Aorta (tissue), 5 donors: ENCODE measurements at regions not wholly inside any gene's neighbourhood (a gene's known extent, or its start where the extent isn't known, plus 50 kb on each side); places are given as distances from the start of the nearest gene placed in this dataset.

Source experiments
- ATAC-seq: fragments of 200-7000 bp; cut with Tn5 transposase; one replicate; pipeline ENCODE4 v1.9.1; 2022; ENCODE audit warnings: moderate library complexity; ENCODE audit not compliant: low FRiP score
- DNase-seq, 2 donors: peaks; one replicate each; pipeline ENCODE4 v3.0.0-alpha.2; 2020
- H3K27ac ChIP-seq, 2 donors: one replicate each; pipeline ENCODE4 v1.5.1; 2013; ENCODE audit warnings: low read length in 2 of 2, mild to moderate bottlenecking in 2 of 2, moderate library complexity in 2 of 2, control low read depth in 1 of 2, inconsistent platforms in 1 of 2, low read depth in 1 of 2
- H3K27me3 ChIP-seq, 2 donors: one replicate each; pipeline ENCODE4 v1.6.1; 2013; ENCODE audit warnings: control low read depth in 1 of 2, low read length in 1 of 2, mild to moderate bottlenecking in 1 of 2, moderate library complexity in 1 of 2; ENCODE audit not compliant: insufficient read depth in 2 of 2, control insufficient read depth in 1 of 2
- H3K36me3 ChIP-seq, 2 donors: one replicate each; pipeline ENCODE4 v1.6.1; 2013; ENCODE audit warnings: control low read depth in 1 of 2, low read length in 1 of 2, mild to moderate bottlenecking in 1 of 2; ENCODE audit not compliant: insufficient read depth in 2 of 2, control insufficient read depth in 1 of 2
- H3K4me1 ChIP-seq, 2 donors: one replicate each; pipeline ENCODE4 v1.6.1; 2013; ENCODE audit warnings: low read length in 2 of 2, control low read depth in 1 of 2, mild to moderate bottlenecking in 1 of 2, moderate library complexity in 1 of 2; ENCODE audit not compliant: insufficient read depth in 2 of 2, control insufficient read depth in 1 of 2
- H3K4me3 ChIP-seq, 2 donors: one replicate each; pipeline ENCODE4 v1.5.1; 2013; ENCODE audit warnings: low read length in 2 of 2, control low read depth in 1 of 2, mild to moderate bottlenecking in 1 of 2
- H3K9me3 ChIP-seq: one replicate; pipeline ENCODE4 v1.6.1; 2013; ENCODE audit warnings: mild to moderate bottlenecking, low read length; ENCODE audit not compliant: control insufficient read depth
- WGBS, 2 donors: extraction: QIAGEN DNeasy Blood & Tissue Kit; methylation state at CpG; one replicate each; pipeline ENCODE4 v1.1.7; 2013; 5-methylcytosine and 5-hydroxymethylcytosine counted together
- intact Hi-C, 2 donors: fragments of 100-400 bp; cut with DNase I; formaldehyde crosslinking; loops; one replicate each; pipeline versions ENCODE4 v1.14.2 to v1.15.0; 2022
- donor health status: healthy with polysubstance abuse.
- donor health status: Bipolar disorder and iron deficiency.
- donor health status: DM: no; HTN: no; CAD: no.
- donor health status: DM: no; HTN: no; CAD: no.
- donor health status: DM: yes; HTN: yes; CAD: no.

DNA sequence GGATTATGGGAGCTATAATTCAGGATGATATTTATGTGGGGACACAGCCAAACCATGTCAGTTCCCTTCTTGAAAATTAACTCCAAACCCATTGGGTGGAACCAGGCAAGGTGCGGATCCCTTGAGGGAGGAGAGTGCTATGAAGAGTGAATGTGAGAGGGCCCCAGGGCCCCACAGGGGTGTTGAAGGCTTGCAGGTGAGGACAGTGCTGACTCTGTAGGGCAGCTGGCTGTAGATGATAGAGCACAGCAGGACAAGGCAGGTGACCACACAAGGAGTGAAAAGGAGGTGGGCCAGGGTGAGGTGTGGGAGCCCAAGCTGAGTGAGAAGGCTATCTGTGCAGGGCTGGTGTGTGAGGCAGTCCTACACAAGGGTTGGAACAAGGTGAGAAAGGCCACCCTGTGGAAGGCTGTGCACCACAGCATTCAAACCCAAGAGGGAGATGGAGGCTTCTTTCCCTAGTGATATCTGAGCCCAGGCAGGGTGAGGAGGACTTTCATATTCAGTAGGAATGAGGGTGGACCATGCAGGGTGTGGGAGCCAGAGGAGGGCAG, 746.0 kb upstream of the CELF2 start:
- Histone ChIP-seq H3K27ac (no peak overlapping the region), H3K36me3 (no peaks in the 10 kb centered on the region), H3K9me3 (no peaks in the 10 kb centered on the region), H3K4me3 (no peak overlapping the region), H3K27me3 (no peaks in the 10 kb centered on the region), H3K4me1 (no peaks in the 10 kb centered on the region)
- DNase-seq (no peak), ATAC-seq (peak; percentile 60)
- intact Hi-C loops = no loop called here
- WGBS, 2 donors = 95 to 96% methylated on average over 1 of the region's 1 CpG

DNA sequence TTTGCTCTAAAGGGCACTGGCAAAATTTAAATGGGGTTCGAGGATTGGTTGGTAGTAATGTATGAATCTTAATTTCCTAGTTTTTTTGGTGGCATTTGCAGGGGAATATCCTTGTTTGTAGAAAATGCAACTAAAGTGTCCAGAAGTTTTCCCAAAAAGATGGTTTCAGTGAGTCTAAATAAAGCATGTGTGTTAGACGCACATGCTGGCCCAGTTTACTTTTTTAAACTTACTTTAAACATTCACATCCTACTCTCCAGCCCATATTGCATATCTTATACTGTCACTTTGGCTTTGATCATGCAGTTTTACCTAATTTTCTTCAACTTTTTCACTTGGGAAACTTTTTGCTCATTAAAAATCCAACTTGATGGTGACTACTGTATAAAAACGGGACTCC, 744.0 kb upstream of the CELF2 start:
- H3K36me3 ChIP-seq = no peaks in the 10 kb centered on the region
- H3K27ac ChIP-seq = no peak overlapping the region
- DNase-seq (no peak), ATAC-seq (no peak)
- no peaks in the 10 kb centered on the region for H3K9me3 ChIP-seq
- no peak overlapping the region for H3K4me3 ChIP-seq
- intact Hi-C loops = no loop called here
- H3K27me3 ChIP-seq = no peaks in the 10 kb centered on the region
- WGBS, 2 donors = 66 to 68% methylated on average over 3 of the region's 3 CpGs
- H3K4me1 ChIP-seq = no peaks in the 10 kb centered on the region

DNA sequence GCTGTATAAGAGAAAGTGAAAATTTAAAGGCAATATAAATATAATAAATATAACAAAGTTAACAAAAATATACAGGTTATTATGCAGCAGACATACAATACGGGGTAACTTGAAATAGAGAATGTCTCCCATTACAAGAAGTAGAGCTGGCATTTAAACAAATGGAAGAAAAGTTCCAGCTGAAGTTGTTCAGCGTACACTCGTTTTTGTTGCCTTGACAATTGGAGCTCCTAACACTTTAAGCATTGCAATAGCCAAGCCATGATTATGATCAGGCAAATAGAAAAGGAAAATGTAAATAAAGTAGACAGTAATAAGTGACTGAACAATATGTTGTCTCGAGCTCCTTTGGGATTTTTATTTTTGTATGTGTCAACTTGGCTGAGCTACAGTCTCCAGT, 737.8 kb upstream of the CELF2 start:
- H3K4me3 ChIP-seq = no peak overlapping the region
- no peaks in the 10 kb centered on the region for H3K9me3 ChIP-seq
- ATAC-seq = no peak
- H3K27me3 ChIP-seq = no peaks in the 10 kb centered on the region
- H3K36me3 ChIP-seq = no peaks in the 10 kb centered on the region
- 79 to 82% methylated on average over 4 of the region's 4 CpGs for WGBS, 2 donors
- H3K27ac ChIP-seq = no peak overlapping the region
- intact Hi-C loops = loop anchor here in 1 of 2 donors (10.0 kb wide), 1 partner anchor 125 kb away; no protein-coding TSS in a partner anchor
- no peak for DNase-seq
- no peaks in the 10 kb centered on the region for H3K4me1 ChIP-seq

DNA sequence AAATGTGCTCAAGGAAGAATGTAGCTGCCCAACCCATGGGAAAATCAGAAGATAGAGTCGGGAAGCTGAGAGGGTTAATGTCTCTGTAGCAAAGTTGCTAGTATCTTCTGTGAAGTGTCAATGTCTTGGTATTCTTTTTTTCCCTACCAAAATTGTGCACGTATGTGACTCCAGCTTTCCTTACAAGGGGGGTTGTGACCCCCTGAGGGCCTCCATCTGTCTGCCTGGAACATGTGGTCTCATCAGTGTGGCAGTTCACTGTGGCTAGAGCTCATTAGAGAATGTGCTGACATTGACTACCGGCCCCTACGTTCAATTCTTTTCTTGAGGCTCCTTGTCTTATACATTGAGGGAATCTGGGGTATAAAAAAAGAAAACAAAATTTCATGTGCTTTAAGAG, 725.2 kb upstream of the CELF2 start:
- Histone ChIP-seq H3K4me1 (no peaks in the 10 kb centered on the region), H3K27me3 (no peaks in the 10 kb centered on the region), H3K27ac (no peak overlapping the region), H3K4me3 (no peak overlapping the region), H3K9me3 (no peaks in the 10 kb centered on the region), H3K36me3 (no peaks in the 10 kb centered on the region)
- 56 to 79% methylated on average over 4 of the region's 4 CpGs for WGBS, 2 donors
- no peak for ATAC-seq
- DNase-seq = no peak
- intact Hi-C loops = no loop called here

DNA sequence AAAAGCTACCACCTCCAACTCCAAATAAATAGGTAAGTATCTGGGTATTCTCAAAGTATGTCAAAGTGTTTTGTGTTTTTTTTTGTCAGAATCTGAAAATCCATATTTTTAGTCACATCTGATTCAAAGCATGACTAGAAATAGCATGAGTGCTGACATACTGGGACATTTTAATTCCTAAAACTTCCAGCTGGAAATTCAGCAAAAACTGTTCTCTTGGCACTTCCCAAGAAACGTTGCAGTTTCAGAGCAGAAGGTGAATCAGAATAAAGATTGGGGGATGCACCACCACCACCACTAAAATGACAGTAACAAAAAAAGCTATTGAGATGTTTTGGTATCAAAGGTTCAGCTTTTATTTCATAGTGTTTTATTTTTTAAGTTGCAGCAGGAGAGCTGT, 724.6 kb upstream of the CELF2 start:
- Histone ChIP-seq H3K4me1 (no peaks in the 10 kb centered on the region), H3K27me3 (no peaks in the 10 kb centered on the region), H3K4me3 (no peak overlapping the region), H3K27ac (no peak overlapping the region), H3K9me3 (no peaks in the 10 kb centered on the region), H3K36me3 (no peaks in the 10 kb centered on the region)
- intact Hi-C loops = no loop called here
- WGBS, 2 donors = 2 to 5% methylated on average over 1 of the region's 1 CpG
- DNase-seq = no peak
- ATAC-seq = no peak

DNA sequence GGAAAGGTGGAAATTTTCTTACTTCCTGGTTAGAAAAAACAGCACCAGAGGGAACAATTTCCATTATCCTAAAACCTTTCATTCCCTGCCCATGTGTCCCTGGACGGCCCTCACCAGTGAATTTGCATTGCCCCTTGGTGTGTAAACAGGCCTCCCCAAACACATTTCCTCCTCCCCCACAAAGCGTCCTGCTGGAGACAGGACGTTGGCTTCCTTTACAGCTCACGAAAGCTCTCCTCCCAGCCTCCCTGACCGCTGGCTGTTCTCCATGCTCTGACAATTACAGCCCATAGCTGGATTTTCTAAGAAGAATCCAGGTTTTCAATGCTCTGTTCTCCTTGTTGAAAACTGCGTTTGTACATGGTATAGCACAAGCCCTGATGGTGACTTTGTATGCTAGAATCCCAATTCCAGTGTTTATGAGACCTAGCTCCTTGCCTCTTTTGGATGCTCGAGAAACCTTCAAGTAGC, 724.2 kb upstream of the CELF2 start:
- DNase-seq (peak in 1 of 2 donors; percentile 42), ATAC-seq (peak; percentile 44)
- intact Hi-C loops = no loop called here
- Histone ChIP-seq H3K27ac (no peak overlapping the region), H3K27me3 (no peaks in the 10 kb centered on the region), H3K36me3 (no peaks in the 10 kb centered on the region), H3K4me1 (no peaks in the 10 kb centered on the region), H3K4me3 (no peak overlapping the region), H3K9me3 (no peaks in the 10 kb centered on the region)
- WGBS, 2 donors = 4 to 7% methylated on average over 7 of the region's 7 CpGs

DNA sequence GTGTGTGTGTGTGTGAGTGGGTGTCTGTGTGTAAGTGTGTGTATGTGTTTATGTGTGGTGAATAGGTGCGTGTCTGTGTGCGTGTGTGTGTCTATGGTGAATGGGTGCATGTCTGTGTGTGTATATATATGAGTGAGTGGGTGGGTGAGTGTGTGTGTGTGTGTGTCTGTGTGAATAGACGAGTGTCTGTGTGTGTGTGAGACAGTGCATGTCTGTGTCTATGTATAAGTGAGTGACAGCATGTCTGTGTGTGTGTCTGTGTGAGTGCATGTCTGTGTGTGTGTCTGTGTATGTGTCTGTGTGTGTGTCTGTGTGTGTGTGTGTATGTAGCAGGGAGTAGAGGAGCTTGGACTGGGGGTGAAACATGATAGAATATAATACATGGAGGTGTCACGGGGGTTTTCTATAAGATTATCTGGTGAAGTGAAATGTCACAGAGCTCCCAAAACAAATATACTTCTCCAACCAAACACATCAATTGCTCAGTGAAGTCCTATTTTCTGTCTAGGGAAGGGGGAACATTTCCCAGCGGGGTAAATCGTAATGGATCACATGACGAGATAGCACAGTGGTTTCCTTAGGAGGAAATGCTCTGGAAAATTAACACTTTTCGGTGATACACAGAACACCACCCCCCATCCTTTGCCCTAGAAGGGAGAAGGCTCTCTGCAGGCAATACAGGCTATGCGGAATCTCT, 723.3 kb upstream of the CELF2 start:
- Histone ChIP-seq H3K36me3 (no peaks in the 10 kb centered on the region), H3K27ac (no peak overlapping the region), H3K9me3 (no peaks in the 10 kb centered on the region), H3K4me3 (no peak overlapping the region), H3K27me3 (no peaks in the 10 kb centered on the region), H3K4me1 (no peaks in the 10 kb centered on the region)
- 83 to 93% methylated on average over 9 of the region's 9 CpGs for WGBS, 2 donors
- DNase-seq = no peak
- intact Hi-C loops = no loop called here
- ATAC-seq = no peak

DNA sequence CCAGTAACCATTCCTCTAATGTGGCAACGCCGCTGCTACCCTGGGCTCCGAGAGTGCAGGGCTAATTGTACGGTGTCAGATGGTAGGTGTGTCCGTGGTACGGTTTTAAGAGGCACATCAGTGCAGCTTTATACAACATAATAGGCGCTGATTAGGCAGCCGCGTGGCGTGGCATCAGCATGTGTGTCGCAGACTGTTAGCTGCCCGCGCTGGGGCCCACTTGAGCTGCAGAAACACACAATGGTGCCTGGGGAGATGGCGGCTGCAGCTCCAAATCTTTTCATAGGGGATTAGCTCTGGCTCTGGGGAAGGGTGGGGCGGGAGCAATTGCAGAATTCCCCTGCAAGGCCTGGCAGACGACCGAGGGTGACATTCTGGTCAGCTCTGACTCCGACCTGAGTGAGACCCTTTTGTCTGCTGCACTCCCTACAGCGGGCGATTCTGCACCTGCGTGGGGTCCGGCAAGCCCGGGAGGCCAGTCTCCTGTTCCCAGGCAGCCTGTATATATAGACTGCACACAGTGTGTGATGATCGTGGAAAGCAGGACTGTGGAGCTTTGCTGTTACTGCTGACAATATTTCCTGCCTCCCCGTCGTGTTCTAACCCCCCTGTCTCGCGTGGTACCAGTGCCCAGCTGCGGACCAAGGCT, 722.7 kb upstream of the CELF2 start:
- intact Hi-C loops = no loop called here
- no peak overlapping the region for H3K4me3 ChIP-seq
- no peaks in the 10 kb centered on the region for H3K4me1 ChIP-seq
- no peaks in the 10 kb centered on the region for H3K36me3 ChIP-seq
- no peak for DNase-seq
- no peaks in the 10 kb centered on the region for H3K9me3 ChIP-seq
- no peak overlapping the region for H3K27ac ChIP-seq
- peak; percentile 22 for ATAC-seq
- H3K27me3 ChIP-seq = no peaks in the 10 kb centered on the region
- 87 to 92% methylated on average over 29 of the region's 29 CpGs for WGBS, 2 donors

DNA sequence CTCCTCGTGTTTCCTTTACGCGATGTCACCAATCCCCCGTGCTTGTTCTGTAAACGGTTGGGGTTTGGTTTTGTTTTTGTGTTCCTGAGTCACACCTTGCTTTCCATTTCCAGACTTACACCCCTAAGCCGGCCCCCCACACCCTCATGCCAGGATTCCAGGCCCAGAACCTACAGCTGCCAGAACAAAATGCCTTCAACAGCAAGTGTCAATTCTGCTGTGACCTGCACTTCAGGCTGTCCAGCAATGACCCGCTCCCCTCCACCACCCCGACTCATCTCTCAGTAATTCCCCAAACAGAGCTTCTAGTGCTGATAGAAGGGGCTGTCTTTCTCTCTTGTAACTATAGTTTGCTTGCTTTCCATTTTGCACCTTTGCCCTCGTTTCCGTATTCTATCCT, 722.1 kb upstream of the CELF2 start:
- Histone ChIP-seq H3K9me3 (no peaks in the 10 kb centered on the region), H3K4me1 (no peaks in the 10 kb centered on the region), H3K36me3 (no peaks in the 10 kb centered on the region), H3K4me3 (no peak overlapping the region), H3K27ac (no peak overlapping the region), H3K27me3 (no peaks in the 10 kb centered on the region)
- DNase-seq (no peak), ATAC-seq (no peak)
- WGBS, 2 donors = 71 to 80% methylated on average over 10 of the region's 10 CpGs
- intact Hi-C loops = no loop called here
